ENCODE measurements at regions not wholly inside any gene's neighbourhood (a gene's known extent, or its start where the extent isn't known, plus 50 kb on each side); places are given as distances from the start of the nearest gene placed in this dataset.
"Not testable (repeated sequence)": the region's sequence is repeated elsewhere in the genome, so short reads cannot be mapped to it uniquely, and the experiment has no call there.

- no peak for DNase-seq (ENCODE audit: low read depth, low spot score)
These were observed 473.1 kb downstream of the TMEM121 start for GRCh38 chr14:105999361-106000028.

GRCh38 chr14:106000029-106000511, 473.7 kb downstream of the TMEM121 start:
- H3K36me3 ChIP-seq (ENCODE audit: insufficient read depth, low read length); H3K27ac ChIP-seq; DNase-seq (ENCODE audit: low read depth, low spot score); H3K4me3 ChIP-seq; H3K9ac ChIP-seq (ENCODE audit: insufficient read length); H3K9me3 ChIP-seq (ENCODE audit: low read depth, low read length): not testable (repeated sequence)

More at GRCh38 chr14:105999361-106000028, 473.1 kb downstream of the TMEM121 start:
- Histone ChIP-seq H3K36me3 (ENCODE audit: insufficient read depth, low read length) (no peaks in the 10 kb centered on the region), H3K9me3 (ENCODE audit: low read depth, low read length) (no peaks in the 10 kb centered on the region), H3K27ac (no peak overlapping the region), H3K4me3 (no peak overlapping the region), H3K9ac (ENCODE audit: insufficient read length) (no peak overlapping the region)
- TF ChIP-seq EZH2 (IDR thresholded peaks at IDR 0.05) = no peak
- TF ChIP-seq POLR2AphosphoS5 (IDR thresholded peaks at IDR 0.05; ENCODE audit: borderline replicate concordance, low read depth, low read length) = no peak
- TF ChIP-seq FOXP2 (optimal IDR thresholded peaks at IDR 0.05; ENCODE audit: control extremely low read depth, extremely low read length, insufficient read depth) = no peak

GRCh38 chr14:106001277-106001676, 474.9 kb downstream of the TMEM121 start:
- H3K9ac ChIP-seq (ENCODE audit: insufficient read length); H3K9me3 ChIP-seq (ENCODE audit: low read depth, low read length); H3K27ac ChIP-seq; H3K4me3 ChIP-seq; DNase-seq (ENCODE audit: low read depth, low spot score); H3K36me3 ChIP-seq (ENCODE audit: insufficient read depth, low read length): not testable (repeated sequence)

GRCh38 chr14:106003351-106003750, 477.0 kb downstream of the TMEM121 start:
- TF ChIP-seq FOXP2 (optimal IDR thresholded peaks at IDR 0.05; ENCODE audit: control extremely low read depth, extremely low read length, insufficient read depth) (no peak), POLR2AphosphoS5 (IDR thresholded peaks at IDR 0.05; ENCODE audit: borderline replicate concordance, low read depth, low read length) (no peak), EZH2 (IDR thresholded peaks at IDR 0.05) (no peak)
- no peak for DNase-seq (ENCODE audit: low read depth, low spot score)
- H3K9ac ChIP-seq (ENCODE audit: insufficient read length) = no peak overlapping the region
- no peaks in the 10 kb centered on the region for H3K36me3 ChIP-seq (ENCODE audit: insufficient read depth, low read length)
- H3K4me3 ChIP-seq = no peak overlapping the region
- H3K9me3 ChIP-seq (ENCODE audit: low read depth, low read length) = no peaks in the 10 kb centered on the region
- no peak overlapping the region for H3K27ac ChIP-seq

GRCh38 chr14:106004937-106005795, 478.8 kb downstream of the TMEM121 start:
- not testable (repeated sequence) for H3K4me3 ChIP-seq

GRCh38 chr14:106006043-106006442, 479.7 kb downstream of the TMEM121 start:
- not testable (repeated sequence) for H3K27ac ChIP-seq; H3K9ac ChIP-seq (ENCODE audit: insufficient read length); H3K9me3 ChIP-seq (ENCODE audit: low read depth, low read length); H3K4me3 ChIP-seq; H3K36me3 ChIP-seq (ENCODE audit: insufficient read depth, low read length); DNase-seq (ENCODE audit: low read depth, low spot score)

More at GRCh38 chr14:106004937-106005795, 478.8 kb downstream of the TMEM121 start:
- not testable (repeated sequence) for H3K9me3 ChIP-seq (ENCODE audit: low read depth, low read length); H3K9ac ChIP-seq (ENCODE audit: insufficient read length); DNase-seq (ENCODE audit: low read depth, low spot score); H3K27ac ChIP-seq; H3K36me3 ChIP-seq (ENCODE audit: insufficient read depth, low read length)

GRCh38 chr14:106006716-106007115, 480.3 kb downstream of the TMEM121 start:
- not testable (repeated sequence) for H3K9me3 ChIP-seq (ENCODE audit: low read depth, low read length); H3K36me3 ChIP-seq (ENCODE audit: insufficient read depth, low read length); H3K4me3 ChIP-seq; H3K27ac ChIP-seq; H3K9ac ChIP-seq (ENCODE audit: insufficient read length); DNase-seq (ENCODE audit: low read depth, low spot score)

- Histone ChIP-seq H3K4me3 (no peak overlapping the region), H3K27ac (no peak overlapping the region), H3K9me3 (ENCODE audit: low read depth, low read length) (no peaks in the 10 kb centered on the region), H3K36me3 (ENCODE audit: insufficient read depth, low read length) (no peaks in the 10 kb centered on the region), H3K9ac (ENCODE audit: insufficient read length) (no peak overlapping the region)
- no peak for DNase-seq (ENCODE audit: low read depth, low spot score)
- TF ChIP-seq POLR2AphosphoS5 (IDR thresholded peaks at IDR 0.05; ENCODE audit: borderline replicate concordance, low read depth, low read length) = no peak
- TF ChIP-seq EZH2 (IDR thresholded peaks at IDR 0.05) = no peak
- no peak for TF ChIP-seq FOXP2 (optimal IDR thresholded peaks at IDR 0.05; ENCODE audit: control extremely low read depth, extremely low read length, insufficient read depth)
These were observed 484.4 kb downstream of the TMEM121 start for GRCh38 chr14:106010783-106011182.

GRCh38 chr14:106011631-106012360, 485.4 kb downstream of the TMEM121 start:
- H3K4me3 ChIP-seq; H3K27ac ChIP-seq; H3K9me3 ChIP-seq (ENCODE audit: low read depth, low read length); DNase-seq (ENCODE audit: low read depth, low spot score); H3K36me3 ChIP-seq (ENCODE audit: insufficient read depth, low read length); H3K9ac ChIP-seq (ENCODE audit: insufficient read length): not testable (repeated sequence)

- not testable (repeated sequence) for H3K9ac ChIP-seq (ENCODE audit: insufficient read length); H3K36me3 ChIP-seq (ENCODE audit: insufficient read depth, low read length); H3K9me3 ChIP-seq (ENCODE audit: low read depth, low read length); H3K4me3 ChIP-seq; DNase-seq (ENCODE audit: low read depth, low spot score); H3K27ac ChIP-seq
These were observed 486.0 kb downstream of the TMEM121 start for GRCh38 chr14:106012361-106012725.

All from SK-N-MC (cell line).